ENCODE measurements at regions not wholly inside any gene's neighbourhood (a gene's known extent, or its start where the extent isn't known, plus 50 kb on each side); places are given as distances from the start of the nearest gene placed in this dataset.

GRCh38 chr3:80445641-80446040 is 677.8 kb upstream of the ROBO1 start:
- Histone ChIP-seq H3K27me3 (replicated peaks; ENCODE audit: control insufficient read depth, insufficient read depth, low read length) (no peaks in the 10 kb centered on the region), H3K4me3 (replicated peaks; ENCODE audit: low read depth, low read length) (no peak overlapping the region), H3K36me3 (ENCODE audit: control insufficient read depth, insufficient read depth, low read length) (no peaks in the 10 kb centered on the region)
- DNase-seq (ENCODE audit: extremely low read depth, insufficient read length), result no peak
- TF ChIP-seq, protein P1, sequence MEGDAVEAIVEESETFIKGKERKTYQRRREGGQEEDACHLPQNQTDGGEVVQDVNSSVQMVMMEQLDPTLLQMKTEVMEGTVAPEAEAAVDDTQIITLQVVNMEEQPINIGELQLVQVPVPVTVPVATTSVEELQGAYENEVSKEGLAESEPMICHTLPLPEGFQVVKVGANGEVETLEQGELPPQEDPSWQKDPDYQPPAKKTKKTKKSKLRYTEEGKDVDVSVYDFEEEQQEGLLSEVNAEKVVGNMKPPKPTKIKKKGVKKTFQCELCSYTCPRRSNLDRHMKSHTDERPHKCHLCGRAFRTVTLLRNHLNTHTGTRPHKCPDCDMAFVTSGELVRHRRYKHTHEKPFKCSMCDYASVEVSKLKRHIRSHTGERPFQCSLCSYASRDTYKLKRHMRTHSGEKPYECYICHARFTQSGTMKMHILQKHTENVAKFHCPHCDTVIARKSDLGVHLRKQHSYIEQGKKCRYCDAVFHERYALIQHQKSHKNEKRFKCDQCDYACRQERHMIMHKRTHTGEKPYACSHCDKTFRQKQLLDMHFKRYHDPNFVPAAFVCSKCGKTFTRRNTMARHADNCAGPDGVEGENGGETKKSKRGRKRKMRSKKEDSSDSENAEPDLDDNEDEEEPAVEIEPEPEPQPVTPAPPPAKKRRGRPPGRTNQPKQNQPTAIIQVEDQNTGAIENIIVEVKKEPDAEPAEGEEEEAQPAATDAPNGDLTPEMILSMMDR (IDR thresholded peaks at IDR 0.05; ENCODE audit: insufficient read depth, low read length, poor library complexity, severe bottlenecking), result no peak

- no peaks in the 10 kb centered on the region for H3K27me3 ChIP-seq (replicated peaks; ENCODE audit: control insufficient read depth, insufficient read depth, low read length)
- H3K36me3 ChIP-seq (ENCODE audit: control insufficient read depth, insufficient read depth, low read length), result no peaks in the 10 kb centered on the region
- TF ChIP-seq, protein P1 (IDR thresholded peaks at IDR 0.05; ENCODE audit: insufficient read depth, low read length, poor library complexity, severe bottlenecking), result no peak
- H3K4me3 ChIP-seq (replicated peaks; ENCODE audit: low read depth, low read length), result no peak overlapping the region
- no peak for DNase-seq (ENCODE audit: extremely low read depth, insufficient read length)
Observed at GRCh38 chr3:80445053-80445452, 677.3 kb upstream of the ROBO1 start.

DNA sequence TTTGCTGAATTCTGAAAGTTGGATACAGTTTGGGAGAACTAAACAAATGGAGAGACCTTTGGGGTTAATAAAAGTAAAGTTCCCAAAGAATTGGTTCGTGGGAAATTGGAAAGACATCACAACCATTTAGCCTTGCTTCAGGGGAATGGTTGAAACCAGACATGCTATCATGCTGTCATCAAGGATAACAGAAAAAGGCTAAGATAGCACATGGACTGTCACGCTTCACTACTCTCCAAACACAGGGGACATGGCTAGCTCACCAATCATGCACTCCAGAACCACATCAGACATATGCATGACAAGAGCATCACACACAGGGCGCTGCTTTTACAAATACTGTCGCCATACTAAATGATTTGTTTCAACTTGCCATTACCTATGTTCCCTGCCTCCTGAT is 671.7 kb upstream of the ROBO1 start:
- DNase-seq (ENCODE audit: extremely low read depth, insufficient read length), result no peak
- no peaks in the 10 kb centered on the region for H3K36me3 ChIP-seq (ENCODE audit: control insufficient read depth, insufficient read depth, low read length)
- no peak overlapping the region for H3K4me3 ChIP-seq (replicated peaks; ENCODE audit: low read depth, low read length)
- TF ChIP-seq, protein P1 (IDR thresholded peaks at IDR 0.05; ENCODE audit: insufficient read depth, low read length, poor library complexity, severe bottlenecking), result no peak
- H3K27me3 ChIP-seq (replicated peaks; ENCODE audit: control insufficient read depth, insufficient read depth, low read length), result no peaks in the 10 kb centered on the region

GRCh38 chr3:80434366-80434765 is 666.6 kb upstream of the ROBO1 start:
- TF ChIP-seq, protein P1 (IDR thresholded peaks at IDR 0.05; ENCODE audit: insufficient read depth, low read length, poor library complexity, severe bottlenecking), result no peak
- Histone ChIP-seq H3K4me3 (replicated peaks; ENCODE audit: low read depth, low read length) (no peak overlapping the region), H3K27me3 (replicated peaks; ENCODE audit: control insufficient read depth, insufficient read depth, low read length) (no peaks in the 10 kb centered on the region), H3K36me3 (ENCODE audit: control insufficient read depth, insufficient read depth, low read length) (no peaks in the 10 kb centered on the region)
- no peak for DNase-seq (ENCODE audit: extremely low read depth, insufficient read length)

- no peak overlapping the region for H3K4me3 ChIP-seq (replicated peaks; ENCODE audit: low read depth, low read length)
- TF ChIP-seq, protein P1 (IDR thresholded peaks at IDR 0.05; ENCODE audit: insufficient read depth, low read length, poor library complexity, severe bottlenecking), result no peak
- no peaks in the 10 kb centered on the region for H3K36me3 ChIP-seq (ENCODE audit: control insufficient read depth, insufficient read depth, low read length)
- DNase-seq (ENCODE audit: extremely low read depth, insufficient read length), result no peak
- no peaks in the 10 kb centered on the region for H3K27me3 ChIP-seq (replicated peaks; ENCODE audit: control insufficient read depth, insufficient read depth, low read length)
Observed at GRCh38 chr3:80424951-80425350, 657.2 kb upstream of the ROBO1 start.

DNA sequence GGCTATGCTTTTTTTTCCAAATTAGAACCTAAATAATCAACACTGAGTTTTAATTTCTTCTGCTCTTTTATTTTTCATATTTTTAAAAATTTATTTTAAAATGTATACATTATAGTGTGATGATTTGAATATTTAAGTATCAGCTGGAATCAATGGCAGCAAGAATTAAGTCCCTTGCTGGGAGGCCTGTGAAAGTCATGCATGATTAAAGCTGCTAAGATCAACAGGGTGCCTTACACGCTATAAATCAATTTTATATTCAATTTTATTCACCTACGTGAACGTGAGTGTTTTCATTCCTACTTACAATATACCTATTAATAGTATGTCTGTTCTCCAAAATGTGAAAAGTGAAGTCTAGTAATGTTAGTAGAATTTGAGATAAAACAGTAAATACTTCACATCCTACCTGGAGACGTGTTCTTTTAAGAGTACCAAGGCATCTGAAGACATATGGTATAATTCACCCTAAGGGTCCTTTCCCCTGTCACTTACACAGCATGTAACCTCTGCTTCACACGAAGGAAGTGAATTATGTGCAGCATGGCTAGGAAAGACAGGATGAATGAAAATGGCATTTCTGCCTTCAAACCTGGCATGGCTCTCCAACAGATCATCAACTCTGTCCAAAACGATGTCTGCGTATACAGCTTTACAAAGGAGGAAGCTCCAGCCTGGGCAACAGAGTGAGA is 640.4 kb upstream of the ROBO1 start:
- H3K36me3 ChIP-seq (ENCODE audit: control insufficient read depth, insufficient read depth, low read length), result no peaks in the 10 kb centered on the region
- H3K27me3 ChIP-seq (replicated peaks; ENCODE audit: control insufficient read depth, insufficient read depth, low read length), result no peaks in the 10 kb centered on the region
- no peak for DNase-seq (ENCODE audit: extremely low read depth, insufficient read length)
- TF ChIP-seq, protein P1 (IDR thresholded peaks at IDR 0.05; ENCODE audit: insufficient read depth, low read length, poor library complexity, severe bottlenecking), result no peak
- no peak overlapping the region for H3K4me3 ChIP-seq (replicated peaks; ENCODE audit: low read depth, low read length)

Data from GM06990 (cell line).